ENCODE measurements at regions not wholly inside any gene's neighbourhood (a gene's known extent, or its start where the extent isn't known, plus 50 kb on each side); places are given as distances from the start of the nearest gene placed in this dataset.
"Not testable (repeated sequence)": the region's sequence is repeated elsewhere in the genome, so short reads cannot be mapped to it uniquely, and the experiment has no call there.

- DNase-seq (ENCODE audit: low read depth in 1 of 2, low spot score in 1 of 2) = no peak
- Histone ChIP-seq H3K27ac (replicated peaks) (no peak overlapping the region), H3K27me3 (ENCODE audit: insufficient read depth, poor library complexity, severe bottlenecking) (no peaks in the 10 kb centered on the region), H3K4me3 (replicated peaks; ENCODE audit: insufficient read depth, low read length) (no peak overlapping the region)
- TF ChIP-seq POLR2AphosphoS5 (IDR thresholded peaks at IDR 0.05; ENCODE audit: low read depth) (no peak), GABPA (IDR thresholded peaks at IDR 0.05; ENCODE audit: low read depth) (no peak), CTCF (IDR thresholded peaks at IDR 0.05; ENCODE audit: insufficient read depth, low read length) (no peak), SPI1 (IDR thresholded peaks at IDR 0.05; ENCODE audit: borderline replicate concordance, low read depth) (no peak), REST (IDR thresholded peaks at IDR 0.05; ENCODE audit: insufficient replicate concordance, low read depth) (no peak)
These were observed 141.0 kb upstream of the AGTR1 start for GRCh38 chr3:148556664-148557063.

GRCh38 chr3:148577579-148577978, 120.1 kb upstream of the AGTR1 start:
- H3K4me3 ChIP-seq (replicated peaks; ENCODE audit: insufficient read depth, low read length); H3K27ac ChIP-seq (replicated peaks); DNase-seq (ENCODE audit: low read depth in 1 of 2, low spot score in 1 of 2); H3K27me3 ChIP-seq (ENCODE audit: insufficient read depth, poor library complexity, severe bottlenecking): not testable (repeated sequence)

GRCh38 chr3:148582126-148582525, 115.6 kb upstream of the AGTR1 start:
- DNase-seq (ENCODE audit: low read depth in 1 of 2, low spot score in 1 of 2) = no peak
- Histone ChIP-seq H3K4me3 (replicated peaks; ENCODE audit: insufficient read depth, low read length) (no peak overlapping the region), H3K27me3 (ENCODE audit: insufficient read depth, poor library complexity, severe bottlenecking) (no peaks in the 10 kb centered on the region), H3K27ac (replicated peaks) (no peak overlapping the region)
- TF ChIP-seq GABPA (IDR thresholded peaks at IDR 0.05; ENCODE audit: low read depth) (no peak), REST (IDR thresholded peaks at IDR 0.05; ENCODE audit: insufficient replicate concordance, low read depth) (no peak), CTCF (IDR thresholded peaks at IDR 0.05; ENCODE audit: insufficient read depth, low read length) (no peak), SPI1 (IDR thresholded peaks at IDR 0.05; ENCODE audit: borderline replicate concordance, low read depth) (no peak), POLR2AphosphoS5 (IDR thresholded peaks at IDR 0.05; ENCODE audit: low read depth) (no peak)

- Histone ChIP-seq H3K4me3 (replicated peaks; ENCODE audit: insufficient read depth, low read length) (no peak overlapping the region), H3K27me3 (ENCODE audit: insufficient read depth, poor library complexity, severe bottlenecking) (no peaks in the 10 kb centered on the region), H3K27ac (replicated peaks) (no peak overlapping the region)
- DNase-seq (ENCODE audit: low read depth in 1 of 2, low spot score in 1 of 2) = no peak
- TF ChIP-seq REST (IDR thresholded peaks at IDR 0.05; ENCODE audit: insufficient replicate concordance, low read depth) (no peak), CTCF (IDR thresholded peaks at IDR 0.05; ENCODE audit: insufficient read depth, low read length) (no peak), GABPA (IDR thresholded peaks at IDR 0.05; ENCODE audit: low read depth) (no peak), SPI1 (IDR thresholded peaks at IDR 0.05; ENCODE audit: borderline replicate concordance, low read depth) (no peak), POLR2AphosphoS5 (IDR thresholded peaks at IDR 0.05; ENCODE audit: low read depth) (no peak)
These were observed 113.9 kb upstream of the AGTR1 start for GRCh38 chr3:148583793-148584192.

Measured in HL-60 (cell line).